ENCODE measurements at regions not wholly inside any gene's neighbourhood (a gene's known extent, or its start where the extent isn't known, plus 50 kb on each side); places are given as distances from the start of the nearest gene placed in this dataset.

DNA sequence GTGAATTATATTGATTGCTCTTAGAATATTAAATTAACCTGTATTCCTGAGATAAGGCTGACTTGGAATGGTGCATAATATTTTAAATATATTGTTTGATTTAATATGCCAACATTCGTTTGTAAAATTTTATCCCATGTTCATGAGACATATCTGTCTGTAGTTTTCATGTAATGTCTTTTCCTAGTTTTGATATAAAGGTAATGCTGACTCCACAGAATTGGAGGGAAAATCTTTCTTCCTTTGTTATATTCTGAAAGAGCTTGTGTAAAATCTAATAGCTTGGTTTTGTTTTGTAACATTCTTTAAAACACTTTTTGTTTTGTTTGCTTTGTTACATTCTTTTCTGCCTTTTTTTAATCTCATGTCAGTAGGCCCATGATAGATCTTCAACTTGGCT, 657.0 kb downstream of the DNAJB9 start (continued):
- no peak for TF ChIP-seq RUNX3 (IDR thresholded peaks at IDR 0.05; ENCODE audit: low read length)

DNA sequence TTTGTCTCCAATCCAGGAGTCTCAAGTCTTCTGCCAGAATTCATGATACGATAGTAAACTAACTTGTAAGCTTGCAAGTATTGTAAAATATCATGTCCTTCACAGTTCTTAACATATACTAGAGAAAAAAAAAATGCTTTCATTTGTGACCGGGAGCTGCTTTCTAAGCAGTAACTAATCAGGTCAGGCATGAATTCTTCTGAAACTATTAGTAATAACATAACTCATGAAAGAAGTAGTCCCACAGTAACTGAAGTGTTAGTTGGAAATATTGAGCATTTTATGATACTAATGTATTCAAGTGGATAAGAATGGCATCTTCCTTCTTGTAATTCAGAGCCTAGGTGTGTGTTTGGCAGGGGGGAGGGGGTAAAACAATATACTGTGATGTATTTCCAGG, 665.6 kb downstream of the DNAJB9 start:
- H3K79me2 ChIP-seq (ENCODE audit: control insufficient read depth, insufficient read depth, low read length) = no peaks in the 10 kb centered on the region
- H4K20me1 ChIP-seq (ENCODE audit: control insufficient read depth, insufficient read depth) = no peaks in the 10 kb centered on the region
- FAIRE-seq (no peak), DNase-seq (ENCODE audit: low read depth, low spot score) (no peak), ATAC-seq (peak; percentile 16; the same call in 1 of the 3 replicates)
- in situ Hi-C loops (cut with MboI) (no loop called here), intact Hi-C loops (cut with micrococcal nuclease; ENCODE audit: unreplicated experiment) (no loop called here)
- TF ChIP-seq, protein P1, sequence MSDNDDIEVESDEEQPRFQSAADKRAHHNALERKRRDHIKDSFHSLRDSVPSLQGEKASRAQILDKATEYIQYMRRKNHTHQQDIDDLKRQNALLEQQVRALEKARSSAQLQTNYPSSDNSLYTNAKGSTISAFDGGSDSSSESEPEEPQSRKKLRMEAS (IDR thresholded peaks at IDR 0.05; ENCODE audit: low read depth, low read length) = no peak
- TF ChIP-seq, protein P2, sequence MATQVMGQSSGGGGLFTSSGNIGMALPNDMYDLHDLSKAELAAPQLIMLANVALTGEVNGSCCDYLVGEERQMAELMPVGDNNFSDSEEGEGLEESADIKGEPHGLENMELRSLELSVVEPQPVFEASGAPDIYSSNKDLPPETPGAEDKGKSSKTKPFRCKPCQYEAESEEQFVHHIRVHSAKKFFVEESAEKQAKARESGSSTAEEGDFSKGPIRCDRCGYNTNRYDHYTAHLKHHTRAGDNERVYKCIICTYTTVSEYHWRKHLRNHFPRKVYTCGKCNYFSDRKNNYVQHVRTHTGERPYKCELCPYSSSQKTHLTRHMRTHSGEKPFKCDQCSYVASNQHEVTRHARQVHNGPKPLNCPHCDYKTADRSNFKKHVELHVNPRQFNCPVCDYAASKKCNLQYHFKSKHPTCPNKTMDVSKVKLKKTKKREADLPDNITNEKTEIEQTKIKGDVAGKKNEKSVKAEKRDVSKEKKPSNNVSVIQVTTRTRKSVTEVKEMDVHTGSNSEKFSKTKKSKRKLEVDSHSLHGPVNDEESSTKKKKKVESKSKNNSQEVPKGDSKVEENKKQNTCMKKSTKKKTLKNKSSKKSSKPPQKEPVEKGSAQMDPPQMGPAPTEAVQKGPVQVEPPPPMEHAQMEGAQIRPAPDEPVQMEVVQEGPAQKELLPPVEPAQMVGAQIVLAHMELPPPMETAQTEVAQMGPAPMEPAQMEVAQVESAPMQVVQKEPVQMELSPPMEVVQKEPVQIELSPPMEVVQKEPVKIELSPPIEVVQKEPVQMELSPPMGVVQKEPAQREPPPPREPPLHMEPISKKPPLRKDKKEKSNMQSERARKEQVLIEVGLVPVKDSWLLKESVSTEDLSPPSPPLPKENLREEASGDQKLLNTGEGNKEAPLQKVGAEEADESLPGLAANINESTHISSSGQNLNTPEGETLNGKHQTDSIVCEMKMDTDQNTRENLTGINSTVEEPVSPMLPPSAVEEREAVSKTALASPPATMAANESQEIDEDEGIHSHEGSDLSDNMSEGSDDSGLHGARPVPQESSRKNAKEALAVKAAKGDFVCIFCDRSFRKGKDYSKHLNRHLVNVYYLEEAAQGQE (IDR thresholded peaks at IDR 0.05; ENCODE audit: low read depth, low read length) = no peak
- TF ChIP-seq, protein P3, sequence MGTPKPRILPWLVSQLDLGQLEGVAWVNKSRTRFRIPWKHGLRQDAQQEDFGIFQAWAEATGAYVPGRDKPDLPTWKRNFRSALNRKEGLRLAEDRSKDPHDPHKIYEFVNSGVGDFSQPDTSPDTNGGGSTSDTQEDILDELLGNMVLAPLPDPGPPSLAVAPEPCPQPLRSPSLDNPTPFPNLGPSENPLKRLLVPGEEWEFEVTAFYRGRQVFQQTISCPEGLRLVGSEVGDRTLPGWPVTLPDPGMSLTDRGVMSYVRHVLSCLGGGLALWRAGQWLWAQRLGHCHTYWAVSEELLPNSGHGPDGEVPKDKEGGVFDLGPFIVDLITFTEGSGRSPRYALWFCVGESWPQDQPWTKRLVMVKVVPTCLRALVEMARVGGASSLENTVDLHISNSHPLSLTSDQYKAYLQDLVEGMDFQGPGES (IDR thresholded peaks at IDR 0.05) = no peak
- TF ChIP-seq BCL11A (IDR thresholded peaks at IDR 0.05; ENCODE audit: low read depth, low read length) (no peak), MTA2 (IDR thresholded peaks at IDR 0.05; ENCODE audit: low read depth) (no peak), NBN (IDR thresholded peaks at IDR 0.05) (no peak), HDAC6 (IDR thresholded peaks at IDR 0.05; ENCODE audit: unreplicated experiment) (no peak), MTA3 (IDR thresholded peaks at IDR 0.05; ENCODE audit: borderline replicate concordance, low read length) (no peak), NR2F1 (conservative IDR thresholded peaks at IDR 0.05) (no peak), PAX5 (IDR thresholded peaks at IDR 0.05; ENCODE audit: borderline replicate concordance, low read depth, low read length) (no peak), RAD51 (IDR thresholded peaks at IDR 0.05) (no peak), RELA (IDR thresholded peaks at IDR 0.05; ENCODE audit: borderline replicate concordance, partially characterized antibody) (no peak), TCF3 (IDR thresholded peaks at IDR 0.05; ENCODE audit: borderline replicate concordance, insufficient read depth, low read depth, low read length) (no peak), MXI1 (IDR thresholded peaks at IDR 0.05; ENCODE audit: low read depth, low read length) (no peak)
- H3K9me3 ChIP-seq (replicated peaks; ENCODE audit: control insufficient read depth, insufficient read depth, low read length) = no peaks in the 10 kb centered on the region
- no peaks in the 10 kb centered on the region for H3K27me3 ChIP-seq (replicated peaks in 1 of 2; ENCODE audit: control insufficient read depth in 2 of 2, insufficient read depth in 2 of 2, low read length in 1 of 2)
- no peaks in the 10 kb centered on the region for H3K36me3 ChIP-seq (ENCODE audit: control insufficient read depth in 2 of 2, insufficient read depth in 2 of 2, low read length in 1 of 2)
- no TSS peak for BruUV-seq (replicated peaks)
- no peak overlapping the region for H3K9ac ChIP-seq (ENCODE audit: control insufficient read depth, insufficient read depth, low read length)
- no peak overlapping the region for H3K4me2 ChIP-seq (ENCODE audit: control insufficient read depth, insufficient read depth)
- WGBS (ENCODE audit: insufficient coverage, insufficient replicate concordance, low lambda C conversion rate, missing lambda C conversion rate) = 0% methylated on average over 2 of the region's 2 CpGs
- H3K4me1 ChIP-seq (ENCODE audit: control insufficient read depth, insufficient read depth, low read length) = no peaks in the 10 kb centered on the region
- POLR2A ChIA-PET = no interaction called here
- H3K4me3 ChIP-seq = no peak overlapping the region
- RAD21 ChIA-PET (ENCODE audit: unreplicated experiment) = no interaction called here
- CTCF ChIA-PET = no interaction called here
- no peak overlapping the region for H2AFZ ChIP-seq (ENCODE audit: control insufficient read depth, low read depth, low read length)
- H3K27ac ChIP-seq (ENCODE audit: control insufficient read depth, insufficient read depth) = no peak overlapping the region
- SMC1A ChIA-PET (ENCODE audit: uncharacterized antibody, unreplicated experiment) = no interaction called here
